NCI-H510A treated with DMSO at 0.1 percent for 48 hours (cell line): ENCODE measurements at regions not wholly inside any gene's neighbourhood (a gene's known extent, or its start where the extent isn't known, plus 50 kb on each side); places are given as distances from the start of the nearest gene placed in this dataset.

ENCODE experiments used
- DNase-seq: peaks from one replicate; lab custom pipeline; 2025; lab: John Stamatoyannopoulos, UW

DNA sequence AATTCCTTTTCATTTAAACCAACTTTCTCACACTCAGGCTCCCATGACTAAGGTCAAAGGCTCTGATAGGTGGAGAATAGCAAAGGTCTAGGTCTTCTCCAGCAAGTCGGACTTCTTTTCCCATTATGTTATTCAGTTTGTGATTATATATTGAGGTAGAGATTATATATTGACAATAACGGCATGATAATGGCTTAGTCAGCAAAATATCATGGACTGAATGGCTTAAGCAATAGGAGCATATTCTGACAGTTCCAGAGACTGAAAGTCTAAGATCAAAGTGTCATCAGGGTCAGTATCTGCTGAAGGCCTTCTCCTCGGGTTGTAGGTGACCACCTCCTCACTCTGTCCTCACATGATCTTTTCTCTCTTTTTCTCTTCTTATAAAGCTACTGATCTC, 1251.4 kb downstream of the ROBO1 start:
- DNase-seq: no peak

DNA sequence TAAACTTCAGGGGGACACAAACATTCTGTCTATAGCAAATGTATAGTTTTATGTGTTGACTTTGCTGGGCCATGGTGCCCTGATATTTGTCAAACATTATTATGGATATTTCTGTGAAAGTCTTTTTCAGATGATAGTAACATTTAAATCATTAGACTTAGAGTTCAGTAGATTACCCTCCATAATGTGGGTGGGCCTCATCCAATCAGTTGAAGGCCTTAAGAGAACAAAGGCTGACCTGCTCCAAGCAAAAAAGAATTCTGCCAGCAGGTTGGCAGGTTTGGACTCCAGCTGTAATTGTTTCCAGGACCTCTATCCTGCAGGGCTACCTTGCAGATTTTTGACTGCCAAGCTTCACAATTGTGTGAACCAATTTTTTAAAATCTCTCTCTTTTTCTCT, 1250.9 kb downstream of the ROBO1 start:
- no peak for DNase-seq

DNA sequence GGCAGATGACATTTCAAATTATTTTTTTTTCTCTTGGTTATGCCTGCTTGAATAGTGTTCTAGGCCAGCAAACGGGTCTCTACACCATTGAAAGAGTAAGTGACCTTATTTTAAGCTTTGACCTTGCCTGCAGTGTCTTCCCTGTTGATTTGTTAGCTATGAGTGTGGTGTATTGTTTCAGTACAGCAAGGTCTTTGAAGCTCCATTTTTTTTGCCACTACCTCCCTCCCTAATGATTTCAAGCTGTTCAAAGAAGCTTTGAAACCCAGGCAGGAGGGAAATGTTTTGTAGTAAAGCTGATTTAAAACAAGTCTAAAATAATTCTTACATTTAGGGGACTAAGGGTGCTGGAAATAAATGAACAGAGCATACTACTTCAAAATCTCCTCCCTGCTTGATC, 1249.8 kb downstream of the ROBO1 start:
- DNase-seq: no peak

DNA sequence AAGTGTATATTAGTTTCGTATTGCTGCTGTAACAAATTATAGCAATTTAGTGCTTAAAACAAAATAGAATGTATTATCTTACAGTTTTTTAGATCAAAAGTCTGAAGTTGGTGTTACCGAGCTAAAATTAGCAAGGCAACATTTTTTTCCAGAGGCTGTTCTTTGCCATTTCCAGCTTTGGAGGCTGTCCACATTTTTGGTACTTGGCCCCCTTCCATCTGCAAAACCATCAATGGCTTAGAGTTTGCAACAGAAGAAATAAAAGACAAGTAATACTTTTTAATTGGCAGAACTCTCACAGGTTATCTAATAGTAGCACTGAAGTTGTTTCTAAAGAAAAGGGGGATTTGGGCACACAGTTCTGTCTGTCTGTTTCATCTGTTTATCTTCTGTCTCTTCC, 1248.5 kb downstream of the ROBO1 start:
- DNase-seq: no peak

DNA sequence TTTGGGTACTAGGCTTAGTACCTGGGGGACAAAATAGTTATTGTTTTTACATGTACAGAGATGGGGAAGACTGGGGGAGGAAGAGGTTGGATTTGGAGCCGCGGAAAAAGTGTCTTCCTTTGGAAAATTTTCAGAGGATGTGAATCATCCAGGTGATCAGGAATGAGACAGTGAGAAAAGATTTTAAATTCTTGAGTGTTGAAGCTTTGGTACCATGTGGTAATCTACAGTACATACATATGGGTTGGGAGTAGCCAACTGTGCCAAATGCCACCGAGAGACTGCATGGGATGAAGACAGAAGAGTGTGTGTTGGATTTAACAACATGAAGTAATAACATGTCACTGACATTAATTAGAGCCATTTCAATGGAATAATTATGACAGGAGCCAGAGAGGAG, 1238.2 kb downstream of the ROBO1 start:
- no peak for DNase-seq

DNA sequence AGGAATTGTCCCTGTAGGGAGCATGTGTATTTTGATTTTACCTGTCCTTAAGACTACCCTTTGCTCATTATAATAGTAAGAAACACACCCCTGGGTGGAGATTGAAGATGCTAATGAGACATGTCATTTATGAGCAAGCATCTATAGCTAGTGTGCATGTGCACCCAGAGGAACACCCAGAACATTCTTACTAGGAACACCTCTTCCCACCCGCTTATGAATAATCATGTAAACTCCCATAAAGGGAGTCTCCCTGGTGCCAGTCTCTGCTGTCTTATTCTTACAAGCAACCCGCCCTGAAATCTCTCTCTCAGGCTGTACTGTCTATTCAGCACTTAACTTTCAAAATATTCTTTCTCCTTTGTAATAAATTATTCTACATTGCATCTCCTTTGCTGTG, 1227.3 kb downstream of the ROBO1 start:
- no peak for DNase-seq

DNA sequence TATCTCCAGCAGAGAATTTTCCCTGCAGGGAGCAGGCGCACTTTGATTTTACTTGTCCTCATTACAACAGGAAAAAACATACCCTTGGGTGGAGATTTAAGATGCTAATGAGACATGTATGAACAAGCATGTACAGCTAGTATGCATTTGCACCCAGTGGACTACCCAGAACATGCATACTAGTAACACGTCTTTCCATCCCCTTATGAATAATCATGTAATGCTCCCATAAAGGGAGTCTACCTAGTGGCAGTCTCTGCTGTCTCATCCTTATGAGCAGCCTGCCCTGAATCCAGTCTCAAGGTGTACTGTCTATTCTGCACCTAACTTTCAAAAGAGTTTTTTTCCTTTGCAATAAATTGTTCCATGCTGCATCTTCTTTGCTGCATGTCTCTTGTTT, 1222.0 kb downstream of the ROBO1 start:
- DNase-seq: no peak
